ENCODE measurements at regions not wholly inside any gene's neighbourhood (a gene's known extent, or its start where the extent isn't known, plus 50 kb on each side); places are given as distances from the start of the nearest gene placed in this dataset.
"Not testable (repeated sequence)": the region's sequence is repeated elsewhere in the genome, so short reads cannot be mapped to it uniquely, and the experiment has no call there.

DNA sequence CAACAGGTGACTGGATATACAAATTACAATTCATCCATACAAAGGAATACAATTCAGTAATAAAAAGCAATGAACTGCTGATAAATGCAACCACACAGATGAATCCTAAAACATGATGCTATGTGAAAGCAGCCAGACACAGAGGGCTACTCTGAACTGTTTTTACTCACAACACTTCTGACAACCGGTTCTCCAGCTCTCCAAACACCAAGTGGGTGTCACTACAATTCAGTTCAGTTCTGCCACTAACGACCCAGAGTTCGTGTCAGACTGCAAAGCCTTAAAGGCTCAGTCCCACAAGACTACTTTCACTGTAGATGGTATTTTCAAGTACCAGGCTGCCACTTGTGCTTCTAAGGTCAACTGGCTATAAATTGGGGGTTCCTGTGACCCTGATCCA, 119.4 kb downstream of the SLC16A1 start:
- intact Hi-C loops (cut with DNase I) = no loop called here
- WGBS, 2 donors = 13 to 23% methylated on average over 3 of the region's 3 CpGs
- no peaks in the 10 kb centered on the region for H3K36me3 ChIP-seq
- DNase-seq (no peak), ATAC-seq (no peak), FAIRE-seq (no peak)
- H3K27ac ChIP-seq = no peak overlapping the region
- no peaks in the 10 kb centered on the region for H3K9me3 ChIP-seq
- TF ChIP-seq, protein P1, sequence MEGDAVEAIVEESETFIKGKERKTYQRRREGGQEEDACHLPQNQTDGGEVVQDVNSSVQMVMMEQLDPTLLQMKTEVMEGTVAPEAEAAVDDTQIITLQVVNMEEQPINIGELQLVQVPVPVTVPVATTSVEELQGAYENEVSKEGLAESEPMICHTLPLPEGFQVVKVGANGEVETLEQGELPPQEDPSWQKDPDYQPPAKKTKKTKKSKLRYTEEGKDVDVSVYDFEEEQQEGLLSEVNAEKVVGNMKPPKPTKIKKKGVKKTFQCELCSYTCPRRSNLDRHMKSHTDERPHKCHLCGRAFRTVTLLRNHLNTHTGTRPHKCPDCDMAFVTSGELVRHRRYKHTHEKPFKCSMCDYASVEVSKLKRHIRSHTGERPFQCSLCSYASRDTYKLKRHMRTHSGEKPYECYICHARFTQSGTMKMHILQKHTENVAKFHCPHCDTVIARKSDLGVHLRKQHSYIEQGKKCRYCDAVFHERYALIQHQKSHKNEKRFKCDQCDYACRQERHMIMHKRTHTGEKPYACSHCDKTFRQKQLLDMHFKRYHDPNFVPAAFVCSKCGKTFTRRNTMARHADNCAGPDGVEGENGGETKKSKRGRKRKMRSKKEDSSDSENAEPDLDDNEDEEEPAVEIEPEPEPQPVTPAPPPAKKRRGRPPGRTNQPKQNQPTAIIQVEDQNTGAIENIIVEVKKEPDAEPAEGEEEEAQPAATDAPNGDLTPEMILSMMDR (IDR thresholded peaks at IDR 0.05) = no peak
- H3K4me3 ChIP-seq = no peak overlapping the region
- H3K4me1 ChIP-seq = no peaks in the 10 kb centered on the region
- no peaks in the 10 kb centered on the region for H3K27me3 ChIP-seq

DNA sequence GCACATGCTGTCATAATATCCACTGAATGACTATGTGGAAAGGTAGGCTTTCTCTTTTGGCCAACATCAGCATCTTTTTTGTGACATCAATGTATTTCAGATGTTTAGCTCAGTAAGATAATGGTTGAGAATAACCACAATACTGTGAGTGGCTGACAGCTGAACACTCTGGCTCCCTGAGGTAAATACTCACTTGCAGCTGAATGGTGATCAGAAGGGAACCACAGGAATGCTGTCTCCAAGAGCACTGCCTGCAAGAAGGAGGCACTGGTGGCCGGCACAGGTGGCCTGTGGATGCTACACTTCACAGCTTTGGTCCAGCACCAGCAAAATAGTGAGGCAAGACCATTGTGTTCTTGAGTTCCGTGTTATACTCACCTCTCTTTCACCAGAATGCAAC, 118.7 kb upstream of the PPM1J start:
- Histone ChIP-seq H3K27me3 (no peaks in the 10 kb centered on the region), H3K9me3 (no peaks in the 10 kb centered on the region), H3K36me3 (no peaks in the 10 kb centered on the region), H3K4me1 (no peaks in the 10 kb centered on the region), H3K27ac (no peak overlapping the region), H3K4me3 (no peak overlapping the region)
- 75 to 90% methylated on average over 2 of the region's 2 CpGs for WGBS, 2 donors
- TF ChIP-seq, protein P1 (IDR thresholded peaks at IDR 0.05) = no peak
- FAIRE-seq (no peak), DNase-seq (no peak), ATAC-seq (no peak)
- intact Hi-C loops (cut with DNase I) = no loop called here

DNA sequence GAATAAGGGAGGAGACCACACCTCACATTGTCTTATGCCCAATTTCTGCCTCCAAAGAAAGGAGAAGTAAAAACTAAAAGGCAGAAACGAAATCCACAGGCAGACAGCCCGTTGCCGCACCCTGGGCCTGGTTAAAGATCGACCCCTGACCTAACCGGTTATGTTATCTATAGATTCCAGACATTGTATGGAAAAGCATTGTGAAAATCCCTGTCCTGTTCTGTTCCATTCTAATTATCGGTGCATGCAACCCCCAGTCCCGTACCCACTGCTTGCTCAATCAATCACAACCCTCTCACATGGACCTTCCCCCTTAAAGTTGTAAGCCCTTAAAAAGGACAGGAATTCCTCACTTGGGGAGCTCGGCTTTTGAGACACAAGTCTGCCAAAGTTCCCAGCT, 117.1 kb upstream of the PPM1J start:
- ATAC-seq; H3K9me3 ChIP-seq; DNase-seq; H3K4me1 ChIP-seq; H3K27me3 ChIP-seq; H3K27ac ChIP-seq; FAIRE-seq; H3K4me3 ChIP-seq; intact Hi-C loops (cut with DNase I); H3K36me3 ChIP-seq: not testable (repeated sequence)
- WGBS, 2 donors = 64 to 66% methylated on average over 8 of the region's 8 CpGs

DNA sequence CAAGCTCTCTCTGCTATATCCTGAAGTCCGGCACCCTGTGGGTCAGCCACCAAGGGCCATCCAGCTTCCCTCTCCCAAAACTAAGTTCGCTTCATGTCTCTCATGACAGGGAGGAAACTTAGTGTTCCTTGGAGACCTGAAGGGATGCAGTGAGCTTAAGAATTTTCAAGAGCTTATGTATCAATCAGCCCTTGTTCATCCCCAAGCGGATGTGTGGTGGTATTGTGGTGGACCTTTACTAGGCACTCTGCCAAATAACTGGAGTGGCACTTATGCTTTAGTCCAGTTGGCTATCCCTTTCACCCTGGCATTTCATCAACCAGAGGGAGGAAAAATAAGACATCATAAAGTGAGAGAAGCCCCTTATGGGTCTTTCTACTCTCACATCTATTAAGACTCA, 114.6 kb upstream of the PPM1J start:
- 94 to 96% methylated on average over 3 of the region's 3 CpGs for WGBS, 2 donors
- H3K27me3 ChIP-seq; H3K27ac ChIP-seq; H3K36me3 ChIP-seq; intact Hi-C loops (cut with DNase I); H3K4me1 ChIP-seq; ATAC-seq; H3K9me3 ChIP-seq; FAIRE-seq; DNase-seq; H3K4me3 ChIP-seq: not testable (repeated sequence)

DNA sequence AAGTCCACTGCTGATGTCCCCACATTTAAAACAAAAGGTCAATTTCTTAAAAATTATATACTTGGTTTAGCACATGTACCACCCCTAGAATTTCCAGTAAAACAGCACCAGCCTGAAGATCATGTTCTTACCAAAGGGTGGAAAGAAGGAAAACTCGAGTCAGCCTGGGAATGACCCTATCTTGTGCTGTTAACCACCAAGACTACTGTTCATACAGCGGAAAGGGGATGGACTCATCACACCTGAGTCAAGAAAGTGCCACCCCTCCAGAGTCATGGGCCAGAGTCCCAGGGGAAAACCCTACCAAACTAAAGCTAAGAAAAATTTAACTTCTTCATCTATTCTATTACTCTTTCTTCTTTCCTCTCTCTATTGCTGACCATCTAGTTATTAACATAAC, 113.6 kb upstream of the PPM1J start:
- FAIRE-seq (no peak), DNase-seq (no peak), ATAC-seq (no peak)
- WGBS, 2 donors = 56 to 62% methylated on average over 2 of the region's 2 CpGs
- H3K4me1 ChIP-seq = no peaks in the 10 kb centered on the region
- H3K36me3 ChIP-seq = no peaks in the 10 kb centered on the region
- TF ChIP-seq, protein P1 (IDR thresholded peaks at IDR 0.05) = no peak
- no peak overlapping the region for H3K27ac ChIP-seq
- no peaks in the 10 kb centered on the region for H3K27me3 ChIP-seq
- no peak overlapping the region for H3K4me3 ChIP-seq
- intact Hi-C loops (cut with DNase I) = no loop called here
- H3K9me3 ChIP-seq = no peaks in the 10 kb centered on the region

DNA sequence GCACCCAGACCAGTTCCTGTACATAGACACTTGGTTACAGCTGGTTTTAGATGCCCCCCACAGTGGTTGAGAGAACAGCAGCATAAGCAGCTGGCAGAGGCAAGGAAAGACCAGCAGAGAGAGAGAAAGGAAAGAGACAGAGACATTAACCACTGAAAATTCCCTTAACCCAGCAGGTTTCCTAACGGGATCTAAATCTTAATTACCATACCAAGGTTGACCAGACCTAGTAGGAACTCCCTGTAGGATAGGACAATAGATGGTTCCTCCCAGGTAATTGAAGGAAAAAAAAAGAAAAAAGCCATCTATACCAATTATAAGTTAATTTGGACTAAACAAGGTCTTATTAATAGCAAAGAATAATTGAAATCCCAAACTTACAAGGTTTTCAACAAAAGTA, 112.3 kb upstream of the PPM1J start:
- FAIRE-seq; H3K4me3 ChIP-seq; ATAC-seq; H3K27me3 ChIP-seq; H3K4me1 ChIP-seq; H3K9me3 ChIP-seq; H3K27ac ChIP-seq; H3K36me3 ChIP-seq; intact Hi-C loops (cut with DNase I); DNase-seq: not testable (repeated sequence)
- 76 to 87% methylated on average over 1 of the region's 1 CpG for WGBS, 2 donors
